A673 (cell line): ENCODE measurements at regions not wholly inside any gene's neighbourhood (a gene's known extent, or its start where the extent isn't known, plus 50 kb on each side); places are given as distances from the start of the nearest gene placed in this dataset.

Source experiments
- BruUV-seq: library from RNA; stranded (reverse); fragments of 400-500 nt; replicated peaks from 2 replicates; lab custom pipeline; 2021; lab: Mats Ljungman, UMichigan
- CTCF ChIA-PET: fragments of 300-600 bp; sonication (Branson Sonifier 250); formaldehyde crosslinking; loops from one replicate; lab custom pipeline; 2022; ENCODE audit warnings: antibody characterized with exemption; lab: Charles Lee
- POLR2A ChIA-PET: fragments of 300-600 bp; sonication (Branson Sonifier 250); formaldehyde crosslinking; loops from one replicate; lab custom pipeline; 2022; ENCODE audit warnings: antibody characterized with exemption; ENCODE audit not compliant: low non-redundant PET; lab: Charles Lee
- DNase-seq: peaks from one replicate; pipeline ENCODE4 v3.0.0-alpha.2; 2015; ENCODE audit warnings: low spot score
- H3K27ac ChIP-seq: fragments of 200-600 bp; sonication (generic); 2 replicates; pipeline ENCODE4 v1.5.1; 2016; ENCODE audit warnings: mixed run types, low read depth, mild to moderate bottlenecking, mixed read lengths, antibody characterized with exemption, low read length; ENCODE audit not compliant: poor library complexity, severe bottlenecking
- H3K27me3 ChIP-seq: fragments of 200-600 bp; sonication (generic); replicated peaks from 2 replicates; pipeline ENCODE4 v1.6.1; 2017; ENCODE audit warnings: mixed run types, low read depth, mild to moderate bottlenecking, mixed read lengths, antibody characterized with exemption, low read length; ENCODE audit not compliant: insufficient read depth, poor library complexity
- H3K36me3 ChIP-seq: fragments of 200-600 bp; sonication (generic); 2 replicates; pipeline ENCODE4 v1.6.1; 2016; ENCODE audit warnings: mixed run types, mild to moderate bottlenecking, mixed read lengths, antibody characterized with exemption, low read length; ENCODE audit not compliant: insufficient read depth, poor library complexity, severe bottlenecking
- H3K4me1 ChIP-seq: fragments of 200-600 bp; sonication (generic); 2 replicates; pipeline ENCODE4 v1.6.1; 2017; ENCODE audit warnings: mixed run types, mild to moderate bottlenecking, mixed read lengths, antibody characterized with exemption, low read length; ENCODE audit not compliant: insufficient read depth, poor library complexity, severe bottlenecking
- H3K4me3 ChIP-seq: fragments of 200-600 bp; sonication (generic); 2 replicates; pipeline ENCODE4 v1.5.1; 2016; ENCODE audit warnings: low read depth, mixed run types, mild to moderate bottlenecking, mixed read lengths, low read length; ENCODE audit not compliant: poor library complexity, severe bottlenecking
- H3K9me3 ChIP-seq: fragments of 200-600 bp; sonication (generic); 2 replicates; pipeline ENCODE4 v1.6.1; 2016; ENCODE audit warnings: mixed run types, low read depth, mild to moderate bottlenecking, mixed read lengths, antibody characterized with exemption, low read length; ENCODE audit not compliant: poor library complexity, severe bottlenecking
- EZH2 ChIP-seq: fragments of 200-600 bp; sonication (generic); IDR thresholded peaks from 2 replicates; pipeline ENCODE4 v1.6.1; 2017; ENCODE audit warnings: borderline replicate concordance, low read depth, mild to moderate bottlenecking, mixed read lengths, antibody characterized with exemption, low read length; ENCODE audit not compliant: poor library complexity, severe bottlenecking
- intact Hi-C: fragments of 100-400 bp; cut with micrococcal nuclease; formaldehyde crosslinking; loops from one replicate; pipeline ENCODE4 v1.10.0; 2022; ENCODE audit not compliant: unreplicated experiment
- TF ChIP-seq, protein P1 (sequence below): fragments of 300-800, 200-600 bp; sonication (generic); conservative IDR thresholded peaks from 2 replicates; pipeline ENCODE4 v1.5.1; 2017; ENCODE audit warnings: low read depth, mild to moderate bottlenecking, antibody characterized with exemption, low read length, moderate library complexity, mixed read lengths

DNA sequence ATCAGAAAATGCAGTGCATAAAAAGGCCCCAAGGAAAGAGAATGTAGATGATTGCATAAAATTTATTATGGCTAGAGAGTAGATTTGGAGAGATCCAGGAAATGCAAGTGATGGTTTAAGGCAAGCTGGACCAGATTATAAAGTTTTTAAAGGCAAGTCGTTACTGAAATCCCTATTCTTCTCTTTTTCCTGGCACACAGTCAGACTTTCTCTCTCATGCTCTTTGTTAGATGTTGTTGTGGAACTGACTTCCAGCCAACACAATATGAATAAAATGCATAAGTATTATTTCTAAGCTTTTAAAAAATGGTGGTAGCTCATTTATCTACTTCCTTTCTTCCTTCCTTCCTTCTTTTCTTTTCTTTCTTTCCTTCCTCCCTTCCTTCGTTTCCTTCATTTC lies 1085.4 kb upstream of the CDH6 start:
- TF ChIP-seq EZH2: no peak
- TF ChIP-seq, protein P1, sequence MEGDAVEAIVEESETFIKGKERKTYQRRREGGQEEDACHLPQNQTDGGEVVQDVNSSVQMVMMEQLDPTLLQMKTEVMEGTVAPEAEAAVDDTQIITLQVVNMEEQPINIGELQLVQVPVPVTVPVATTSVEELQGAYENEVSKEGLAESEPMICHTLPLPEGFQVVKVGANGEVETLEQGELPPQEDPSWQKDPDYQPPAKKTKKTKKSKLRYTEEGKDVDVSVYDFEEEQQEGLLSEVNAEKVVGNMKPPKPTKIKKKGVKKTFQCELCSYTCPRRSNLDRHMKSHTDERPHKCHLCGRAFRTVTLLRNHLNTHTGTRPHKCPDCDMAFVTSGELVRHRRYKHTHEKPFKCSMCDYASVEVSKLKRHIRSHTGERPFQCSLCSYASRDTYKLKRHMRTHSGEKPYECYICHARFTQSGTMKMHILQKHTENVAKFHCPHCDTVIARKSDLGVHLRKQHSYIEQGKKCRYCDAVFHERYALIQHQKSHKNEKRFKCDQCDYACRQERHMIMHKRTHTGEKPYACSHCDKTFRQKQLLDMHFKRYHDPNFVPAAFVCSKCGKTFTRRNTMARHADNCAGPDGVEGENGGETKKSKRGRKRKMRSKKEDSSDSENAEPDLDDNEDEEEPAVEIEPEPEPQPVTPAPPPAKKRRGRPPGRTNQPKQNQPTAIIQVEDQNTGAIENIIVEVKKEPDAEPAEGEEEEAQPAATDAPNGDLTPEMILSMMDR: no peak
- H3K9me3 ChIP-seq: no peaks in the 10 kb centered on the region
- ChIA-PET CTCF (no interaction called here), POLR2A (no interaction called here)
- peak; percentile 36 for DNase-seq
- BruUV-seq: no TSS peak
- intact Hi-C loops: loop anchor here (5.0 kb wide), 1 partner anchor 66 kb away; no protein-coding TSS in a partner anchor
- H3K4me3 ChIP-seq: no peak overlapping the region
- H3K4me1 ChIP-seq: peaks cover 28% of the 10 kb centered on the region
- no peak overlapping the region for H3K27ac ChIP-seq
- no peaks in the 10 kb centered on the region for H3K27me3 ChIP-seq
- H3K36me3 ChIP-seq: no peaks in the 10 kb centered on the region

DNA sequence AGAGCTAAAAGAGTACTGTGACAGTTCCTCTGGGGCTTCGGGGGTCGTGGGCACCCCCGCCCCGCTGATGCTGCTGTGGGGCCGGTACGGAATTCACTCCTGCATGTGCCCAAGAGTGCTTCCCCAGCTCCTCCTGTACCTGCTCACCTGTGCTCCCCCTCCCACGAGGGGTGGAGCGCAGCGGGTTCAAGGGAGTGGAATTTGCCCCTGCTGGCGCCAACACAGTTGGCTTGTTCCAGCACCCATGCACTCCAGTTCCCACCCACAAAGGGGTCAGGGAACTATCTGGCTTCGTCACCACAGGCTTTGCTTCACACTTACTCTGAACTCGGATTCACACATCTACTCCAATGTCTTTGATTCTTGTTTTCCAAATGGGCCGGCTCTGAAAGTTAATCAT lies 1086.9 kb upstream of the CDH6 start:
- H3K4me1 ChIP-seq: peaks cover 40% of the 10 kb centered on the region
- H3K27me3 ChIP-seq: no peaks in the 10 kb centered on the region
- ChIA-PET POLR2A (no interaction called here), CTCF (no interaction called here)
- no peaks in the 10 kb centered on the region for H3K9me3 ChIP-seq
- BruUV-seq: no TSS peak
- no peak for DNase-seq
- no peaks in the 10 kb centered on the region for H3K36me3 ChIP-seq
- TF ChIP-seq EZH2: no peak
- TF ChIP-seq, protein P1: no peak
- intact Hi-C loops: loop anchor here (5.0 kb wide), 1 partner anchor 64 kb away; no protein-coding TSS in a partner anchor
- H3K27ac ChIP-seq: no peak overlapping the region
- H3K4me3 ChIP-seq: no peak overlapping the region

DNA sequence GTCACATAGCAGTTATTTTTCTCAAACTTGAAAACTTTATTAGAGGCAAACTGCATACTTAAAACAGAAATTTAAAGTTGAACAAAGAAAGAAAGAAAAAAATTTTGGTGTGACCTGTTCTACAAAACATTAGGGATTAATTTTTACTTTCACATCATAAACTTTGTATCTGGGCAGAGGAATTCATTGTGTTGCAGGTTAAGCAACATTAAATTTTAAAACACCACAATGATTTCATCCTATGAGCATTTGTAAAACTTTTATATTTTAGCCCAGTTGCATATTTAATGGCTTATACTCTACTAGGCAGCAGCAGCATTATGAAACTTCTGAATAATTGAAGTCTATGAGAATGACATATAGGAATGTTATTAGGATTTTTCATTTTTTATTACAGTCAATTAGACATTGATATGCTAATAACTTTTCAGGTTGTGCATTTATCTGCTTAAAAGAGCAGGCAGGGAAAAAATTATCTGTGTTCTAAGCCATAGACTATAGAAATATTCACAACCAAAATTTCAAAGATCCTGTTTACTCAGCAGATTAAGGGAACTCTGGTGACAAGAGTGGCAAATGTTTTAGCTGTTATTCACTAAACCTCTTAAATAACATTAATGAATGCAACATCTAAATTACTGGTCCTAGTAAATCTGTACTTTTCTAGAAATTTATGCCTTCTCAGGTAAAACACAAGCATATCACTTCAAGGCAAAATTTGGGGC lies 1088.5 kb upstream of the CDH6 start:
- no peaks in the 10 kb centered on the region for H3K27me3 ChIP-seq
- H3K36me3 ChIP-seq: no peaks in the 10 kb centered on the region
- intact Hi-C loops: loop anchor here (5.0 kb wide), 2 partner anchors 63 to 222 kb away; no protein-coding TSS in a partner anchor
- H3K4me1 ChIP-seq: peaks cover 54% of the 10 kb centered on the region
- ChIA-PET CTCF (no interaction called here), POLR2A (no interaction called here)
- no peak for TF ChIP-seq EZH2
- TF ChIP-seq, protein P1: no peak
- no peak overlapping the region for H3K4me3 ChIP-seq
- no peaks in the 10 kb centered on the region for H3K9me3 ChIP-seq
- no peak overlapping the region for H3K27ac ChIP-seq
- BruUV-seq: no TSS peak
- DNase-seq: peak; percentile 21
